GM12891 (cell line): ENCODE measurements at regions not wholly inside any gene's neighbourhood (a gene's known extent, or its start where the extent isn't known, plus 50 kb on each side); places are given as distances from the start of the nearest gene placed in this dataset.

Experiments used
- PAX5 ChIP-seq: IDR thresholded peaks from 2 replicates; pipeline ENCODE4 v1.6.1; 2011; ENCODE audit warnings: low read length, moderate library complexity, mild to moderate bottlenecking; ENCODE audit not compliant: insufficient read depth, severe bottlenecking
- POLR2A ChIP-seq: IDR thresholded peaks from 2 replicates; pipeline ENCODE4 v1.6.1; 2011; ENCODE audit warnings: low read depth, low read length, control low read depth
- POLR2AphosphoS5 ChIP-seq: IDR thresholded peaks from 2 replicates; pipeline ENCODE4 v1.6.1; 2011; ENCODE audit warnings: low read depth, low read length, control low read depth
- POU2F2 ChIP-seq: IDR thresholded peaks from 2 replicates; pipeline ENCODE4 v1.6.1; 2011; ENCODE audit warnings: low read depth, mild to moderate bottlenecking, control low read depth, low read length, moderate library complexity
- SPI1 ChIP-seq: IDR thresholded peaks from 2 replicates; pipeline ENCODE4 v1.6.1; 2011; ENCODE audit warnings: low read depth, low read length, control low read depth
- TAF1 ChIP-seq: IDR thresholded peaks from 2 replicates; pipeline ENCODE4 v1.6.1; 2011; ENCODE audit warnings: low read depth, low read length, control low read depth

DNA sequence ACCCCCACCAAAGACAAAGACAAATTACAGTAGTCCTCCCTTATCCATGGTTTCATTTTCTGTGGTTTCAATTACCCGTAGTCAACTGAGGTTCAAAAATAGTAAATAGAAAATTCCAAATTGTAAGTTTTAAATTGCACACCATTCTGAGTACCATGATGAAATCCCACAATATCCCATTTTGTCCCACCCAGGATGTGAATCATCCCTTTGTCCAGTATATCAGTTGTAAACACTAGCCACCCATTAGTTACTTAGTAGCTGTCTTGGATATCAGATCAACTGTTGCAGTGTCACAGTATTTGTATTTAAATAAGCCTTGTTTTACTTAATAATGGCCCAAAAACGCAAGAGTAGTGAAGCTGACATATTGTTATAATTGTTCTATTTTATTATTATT is 364.0 kb upstream of the ARID1B start:
- TF ChIP-seq POLR2A = no peak
- TF ChIP-seq POLR2AphosphoS5 = no peak
- TF ChIP-seq TAF1 = no peak
- no peak for TF ChIP-seq SPI1
- no peak for TF ChIP-seq PAX5
- no peak for TF ChIP-seq POU2F2
